Retinal pigment epithelial cell (primary cell): ENCODE measurements at regions not wholly inside any gene's neighbourhood (a gene's known extent, or its start where the extent isn't known, plus 50 kb on each side); places are given as distances from the start of the nearest gene placed in this dataset.

Source experiments
- DNase-seq: peaks from one replicate; pipeline ENCODE4 v3.0.0-alpha.2; 2010; ENCODE audit warnings: low read depth
- H3K4me3 ChIP-seq: 2 replicates; pipeline ENCODE4 v1.5.1; 2011; ENCODE audit warnings: mild to moderate bottlenecking, low read length, control low read depth, moderate library complexity
- CTCF ChIP-seq: conservative IDR thresholded peaks from 2 replicates; pipeline ENCODE4 v1.5.1; 2011; ENCODE audit warnings: low read depth, low read length, control low read depth, inconsistent platforms

DNA sequence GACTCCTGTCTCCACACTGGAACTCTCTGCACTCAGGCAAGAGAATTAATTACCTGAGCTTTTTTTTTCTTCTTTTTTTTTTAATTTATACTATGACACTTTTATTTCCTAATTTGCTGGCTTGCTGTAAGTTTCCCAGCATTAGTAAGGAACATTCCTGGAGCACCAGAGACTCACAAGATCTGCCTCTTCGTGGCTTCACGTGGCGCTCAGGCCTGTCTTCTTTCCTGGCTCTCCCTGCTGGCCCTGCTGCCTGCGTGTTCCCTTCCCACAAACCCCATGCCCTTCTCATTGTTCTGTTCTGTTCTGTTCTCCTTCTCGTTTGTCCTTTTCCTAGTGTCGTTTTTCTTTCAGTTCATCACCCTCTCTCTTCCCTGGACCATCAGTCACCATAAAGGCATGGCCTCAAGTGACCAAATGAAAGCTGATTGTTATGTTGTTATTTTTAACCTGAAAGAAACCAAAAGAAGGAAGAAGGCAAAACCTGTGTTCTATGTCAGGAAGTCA, 591.6 kb upstream of the PFKP start:
- no peak overlapping the region for H3K4me3 ChIP-seq
- TF ChIP-seq CTCF, result no peak
- DNase-seq, result no peak

- no peak for DNase-seq
- H3K4me3 ChIP-seq, result no peak overlapping the region
- no peak for TF ChIP-seq CTCF
These were observed 595.5 kb upstream of the PFKP start for GRCh38 chr10:2471811-2472210.

- H3K4me3 ChIP-seq, result no peak overlapping the region
- no peak for TF ChIP-seq CTCF
- DNase-seq, result no peak
These were observed 597.5 kb upstream of the PFKP start for GRCh38 chr10:2469802-2470201.

- no peak for DNase-seq
- TF ChIP-seq CTCF, result no peak
- H3K4me3 ChIP-seq, result no peak overlapping the region
These were observed 602.9 kb upstream of the PFKP start for GRCh38 chr10:2464483-2464882.

GRCh38 chr10:2463316-2463715, 604.0 kb upstream of the PFKP start:
- no peak overlapping the region for H3K4me3 ChIP-seq
- TF ChIP-seq CTCF, result no peak
- DNase-seq, result no peak

DNA sequence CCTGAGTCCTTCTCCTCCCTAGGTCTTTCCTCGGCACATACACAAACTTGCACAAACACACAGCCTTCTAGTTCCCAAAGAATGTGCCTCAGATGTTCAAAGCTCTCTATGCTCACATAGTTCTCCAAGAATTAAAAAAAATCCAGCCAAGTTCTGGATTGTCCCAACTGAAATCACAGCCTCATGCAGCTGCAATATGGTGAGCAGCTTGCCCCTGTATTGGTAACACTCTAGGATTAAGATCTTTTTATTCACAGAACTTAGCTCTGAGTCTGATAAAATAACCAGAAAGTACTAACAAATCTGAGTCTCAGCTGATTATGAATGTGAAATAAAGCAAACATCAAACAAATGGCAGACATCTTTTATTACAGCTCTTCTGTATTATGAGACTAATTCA, 604.8 kb upstream of the PFKP start:
- DNase-seq, result no peak
- H3K4me3 ChIP-seq, result no peak overlapping the region
- no peak for TF ChIP-seq CTCF

GRCh38 chr10:2460812-2461211, 606.5 kb upstream of the PFKP start:
- no peak for DNase-seq
- no peak for TF ChIP-seq CTCF
- no peak overlapping the region for H3K4me3 ChIP-seq
